IMR-90 (cell line): ENCODE measurements at regions not wholly inside any gene's neighbourhood (a gene's known extent, or its start where the extent isn't known, plus 50 kb on each side); places are given as distances from the start of the nearest gene placed in this dataset.

ENCODE experiments used
- ATAC-seq: fragments of 200-7000 bp; cut with Tn5 transposase; 2 replicates; pipeline ENCODE4 v1.9.1; 2020; ENCODE audit warnings: low read depth, mild to moderate bottlenecking, moderate library complexity
- BruUV-seq: library from RNA; stranded (reverse); fragments of 400-500 nt; replicated peaks from 2 replicates; lab custom pipeline; 2021; lab: Mats Ljungman, UMichigan
- CTCF ChIA-PET: fragments of 300-600 bp; formaldehyde crosslinking; extraction: SDS; loops from one replicate; lab custom pipeline; 2021; ENCODE audit warnings: antibody characterized with exemption; lab: Yijun Ruan, JAX
- POLR2A ChIA-PET: fragments of 300-600 bp; sonication (Branson Sonifier 250); formaldehyde crosslinking; loops from one replicate; lab custom pipeline; 2022; ENCODE audit warnings: antibody characterized with exemption; ENCODE audit not compliant: unreplicated experiment; lab: Charles Lee
- DNase-seq: peaks from one replicate; pipeline ENCODE4 v3.0.0; 2013
- H2AFZ ChIP-seq: replicated peaks from 2 replicates; pipeline ENCODE3; 2013; ENCODE audit warnings: low read length, mild to moderate bottlenecking; ENCODE audit not compliant: poor library complexity
- H2AK5ac ChIP-seq: 2 replicates; pipeline ENCODE4 v1.6.1; 2013; ENCODE audit warnings: low read depth, low read length, inconsistent platforms
- H2AK9ac ChIP-seq: replicated peaks from 2 replicates; pipeline ENCODE3; 2013; ENCODE audit warnings: mild to moderate bottlenecking, low read depth, low read length, moderate library complexity; ENCODE audit not compliant: poor library complexity
- H2BK120ac ChIP-seq: 2 replicates; pipeline ENCODE4 v1.6.1; 2013; ENCODE audit warnings: low read depth, low read length, inconsistent platforms
- H2BK15ac ChIP-seq: 3 replicates; pipeline ENCODE4 v1.6.1; 2013; ENCODE audit warnings: low read depth, low read length, inconsistent platforms
- H2BK20ac ChIP-seq: 2 replicates; pipeline ENCODE4 v1.6.1; 2013; ENCODE audit warnings: low read depth, mild to moderate bottlenecking, inconsistent platforms, low read length, moderate library complexity
- H2BK5ac ChIP-seq: 2 replicates; pipeline ENCODE4 v1.6.1; 2013; ENCODE audit warnings: mild to moderate bottlenecking, low read depth, low read length, inconsistent platforms; ENCODE audit not compliant: poor library complexity, severe bottlenecking
- H3K14ac ChIP-seq: replicated peaks from 2 replicates; pipeline ENCODE4 v1.6.1; 2013; ENCODE audit warnings: low read depth, low read length, inconsistent platforms
- H3K18ac ChIP-seq: 2 replicates; pipeline ENCODE4 v1.6.1; 2013; ENCODE audit warnings: low read depth, low read length, control low read depth
- H3K23ac ChIP-seq: 2 replicates; pipeline ENCODE4 v1.6.1; 2013; ENCODE audit warnings: low read depth, low read length, inconsistent platforms
- H3K27ac ChIP-seq: 2 replicates; pipeline ENCODE4 v1.5.1; 2013; ENCODE audit warnings: mild to moderate bottlenecking, control low read depth, low read length; ENCODE audit not compliant: insufficient read depth
- H3K27me3 ChIP-seq: 2 replicates; pipeline ENCODE4 v1.6.1; 2013; ENCODE audit warnings: low read length; ENCODE audit not compliant: control insufficient read depth, insufficient read depth
- H3K36me3 ChIP-seq: 2 replicates; pipeline ENCODE4 v1.6.1; 2013; ENCODE audit warnings: low read length, mixed read lengths; ENCODE audit not compliant: control insufficient read depth, insufficient read depth
- H3K4ac ChIP-seq: 2 replicates; pipeline ENCODE4 v1.6.1; 2013; ENCODE audit warnings: low read depth, low read length, inconsistent platforms
- H3K4me1 ChIP-seq: 2 replicates; pipeline ENCODE4 v1.6.1; 2013; ENCODE audit warnings: low read length, mixed read lengths; ENCODE audit not compliant: control insufficient read depth, insufficient read depth
- H3K4me2 ChIP-seq: 2 replicates; pipeline ENCODE4 v1.6.1; 2013; ENCODE audit warnings: low read depth, mild to moderate bottlenecking, control low read depth, low read length, moderate library complexity
- H3K4me3 ChIP-seq: 2 replicates; pipeline ENCODE4 v1.5.1; 2013; ENCODE audit warnings: low read depth, mild to moderate bottlenecking, control low read depth, low read length, moderate library complexity; ENCODE audit not compliant: insufficient read depth
- H3K56ac ChIP-seq: 2 replicates; pipeline ENCODE4 v1.6.1; 2013; ENCODE audit warnings: low read length, inconsistent platforms; ENCODE audit not compliant: insufficient read depth; ENCODE audit errors: extremely low read depth
- H3K79me1 ChIP-seq, 2 experiments: 2 replicates each; pipeline ENCODE4 v1.6.1; 2013; ENCODE audit warnings: low read length in 2 of 2, inconsistent platforms in 1 of 2, low read depth in 1 of 2
- H3K9ac ChIP-seq: 2 replicates; pipeline ENCODE4 v1.6.1; 2013; ENCODE audit warnings: low read depth, low read length, control low read depth
- H3K9me1 ChIP-seq: 2 replicates; pipeline ENCODE4 v1.6.1; 2013; ENCODE audit warnings: low read length, inconsistent platforms; ENCODE audit not compliant: insufficient read depth
- H3K9me3 ChIP-seq: 2 replicates; pipeline ENCODE4 v1.6.1; 2013; ENCODE audit warnings: low read length; ENCODE audit not compliant: control insufficient read depth, insufficient read depth
- H4K20me1 ChIP-seq: 2 replicates; pipeline ENCODE4 v1.6.1; 2013; ENCODE audit warnings: low read length, inconsistent platforms; ENCODE audit not compliant: insufficient read depth
- H4K5ac ChIP-seq: 2 replicates; pipeline ENCODE4 v1.6.1; 2013; ENCODE audit warnings: mild to moderate bottlenecking, low read depth, low read length, control low read depth
- H4K8ac ChIP-seq, 2 experiments: 2 replicates each; pipeline ENCODE4 v1.6.1; 2013; ENCODE audit warnings: low read depth in 2 of 2, low read length in 2 of 2, control low read depth in 1 of 2, inconsistent platforms in 1 of 2
- H4K91ac ChIP-seq: 2 replicates; pipeline ENCODE4 v1.6.1; 2013; ENCODE audit warnings: low read depth, low read length, inconsistent platforms; ENCODE audit not compliant: insufficient read depth
- BHLHE40 ChIP-seq: fragments of 150-350 bp; IDR thresholded peaks from 2 replicates; pipeline ENCODE4 v1.6.1; 2016; ENCODE audit warnings: mild to moderate bottlenecking, low read depth, low read length
- CEBPB ChIP-seq: IDR thresholded peaks from 2 replicates; pipeline ENCODE4 v1.6.1; 2012; ENCODE audit warnings: low read depth, low read length, improper control_type of control experiment
- CHD1 ChIP-seq: IDR thresholded peaks from 2 replicates; pipeline ENCODE4 v1.6.1; 2012; ENCODE audit warnings: low read depth, low read length, improper control_type of control experiment
- CTCF ChIP-seq: conservative IDR thresholded peaks from 2 replicates; pipeline ENCODE4 v1.5.1; 2012; ENCODE audit warnings: mild to moderate bottlenecking, low read depth, low read length, improper control_type of control experiment
- ELK1 ChIP-seq: fragments of 150-350 bp; IDR thresholded peaks from 2 replicates; pipeline ENCODE4 v1.6.1; 2016; ENCODE audit warnings: low read depth, mild to moderate bottlenecking, low read length, moderate library complexity, borderline replicate concordance
- FOS ChIP-seq: fragments of 150-350 bp; IDR thresholded peaks from 2 replicates; pipeline ENCODE4 v1.6.1; 2016; ENCODE audit warnings: low read depth, low read length
- MAFK ChIP-seq: IDR thresholded peaks from 2 replicates; pipeline ENCODE4 v1.6.1; 2012; ENCODE audit warnings: low read depth, low read length, improper control_type of control experiment
- MAZ ChIP-seq: IDR thresholded peaks from 2 replicates; pipeline ENCODE4 v1.6.1; 2012; ENCODE audit warnings: low read depth, mild to moderate bottlenecking, low read length, improper control_type of control experiment, moderate library complexity, borderline replicate concordance
- MXI1 ChIP-seq: IDR thresholded peaks from 2 replicates; pipeline ENCODE4 v1.6.1; 2012; ENCODE audit warnings: low read depth, mild to moderate bottlenecking, low read length, moderate library complexity, borderline replicate concordance
- NFE2L2 ChIP-seq: fragments of 150-350 bp; IDR thresholded peaks from 2 replicates; pipeline ENCODE4 v1.6.1; 2016; ENCODE audit warnings: low read depth, mild to moderate bottlenecking, low read length
- POLR2A ChIP-seq: IDR thresholded peaks from 2 replicates; pipeline ENCODE4 v1.6.1; 2012; ENCODE audit warnings: mild to moderate bottlenecking, low read depth, low read length
- RAD21 ChIP-seq: IDR thresholded peaks from 2 replicates; pipeline ENCODE4 v1.6.1; 2012; ENCODE audit warnings: low read length, improper control_type of control experiment
- RCOR1 ChIP-seq: IDR thresholded peaks from 2 replicates; pipeline ENCODE4 v1.6.1; 2012; ENCODE audit warnings: mild to moderate bottlenecking, low read length, improper control_type of control experiment; ENCODE audit not compliant: insufficient replicate concordance
- RFX5 ChIP-seq: IDR thresholded peaks from 2 replicates; pipeline ENCODE4 v1.8.0; 2012; ENCODE audit warnings: low read depth, mild to moderate bottlenecking, low read length, moderate library complexity
- SMC3 ChIP-seq: fragments of 150-350 bp; IDR thresholded peaks from 2 replicates; pipeline ENCODE4 v1.6.1; 2016; ENCODE audit warnings: low read depth, mild to moderate bottlenecking, antibody characterized with exemption, low read length, moderate library complexity
- USF2 ChIP-seq: fragments of 150-350 bp; IDR thresholded peaks from 2 replicates; pipeline ENCODE4 v1.6.1; 2017; ENCODE audit warnings: mild to moderate bottlenecking, antibody characterized with exemption, low read length, low read depth
- WGBS, 2 experiments: methylation state at CpG; one replicate each; pipeline versions ENCODE4 v1.1.5 to v1.1.7; 2013; ENCODE audit warnings: missing lambda C conversion rate in 2 of 2; ENCODE audit not compliant: insufficient read length in 1 of 2; ENCODE audit errors: extremely low coverage in 2 of 2; 5-methylcytosine and 5-hydroxymethylcytosine counted together
- dilution Hi-C: fragments of 300-500 bp; cut with HindIII; formaldehyde crosslinking; loops from one replicate; pipeline ENCODE4 v1.14.3; 2018; ENCODE audit warnings: low sequenced_read_pairs; ENCODE audit not compliant: unreplicated experiment
- in situ Hi-C: fragments of 300-500 bp; cut with MboI; formaldehyde crosslinking; loops from 3 replicates; pipeline ENCODE4 v1.14.3; 2019; ENCODE audit warnings: low sequenced_read_pairs, inconsistent platforms, mixed read lengths
- intact Hi-C: fragments of 100-400 bp; cut with micrococcal nuclease; formaldehyde crosslinking; loops from 2 replicates; pipeline ENCODE4 v1.10.0; 2022

GRCh38 chr2:58983111-58983510 lies 742.0 kb upstream of the FANCL start:
- DNase-seq (no peak), ATAC-seq (no peak)
- no TSS peak for BruUV-seq
- H2AFZ ChIP-seq, result no peak overlapping the region
- no peak overlapping the region for H4K8ac ChIP-seq
- no peaks in the 10 kb centered on the region for H3K4me1 ChIP-seq
- dilution Hi-C loops (no loop called here), intact Hi-C loops (no loop called here), in situ Hi-C loops (no loop called here)
- no peak overlapping the region for H3K4me2 ChIP-seq
- H3K79me1 ChIP-seq, result no peaks in the 10 kb centered on the region
- no peak overlapping the region for H2BK120ac ChIP-seq
- H3K9me1 ChIP-seq, result no peaks in the 10 kb centered on the region
- H4K20me1 ChIP-seq, result no peaks in the 10 kb centered on the region
- H3K14ac ChIP-seq, result no peak overlapping the region
- WGBS, 2 experiments, result no CpG with 5 or more reads among the region's 4 CpGs
- no peak overlapping the region for H2AK9ac ChIP-seq
- no peak overlapping the region for H2AK5ac ChIP-seq
- H3K36me3 ChIP-seq, result no peaks in the 10 kb centered on the region
- H3K23ac ChIP-seq, result no peak overlapping the region
- H3K18ac ChIP-seq, result no peak overlapping the region
- no peaks in the 10 kb centered on the region for H3K9me3 ChIP-seq
- no peak for TF ChIP-seq CTCF
- TF ChIP-seq FOS, result no peak
- no peak for TF ChIP-seq MAFK
- TF ChIP-seq USF2, result no peak
- no peak for TF ChIP-seq NFE2L2
- TF ChIP-seq POLR2A, result no peak
- TF ChIP-seq BHLHE40, result no peak
- TF ChIP-seq ELK1, result no peak
- TF ChIP-seq CEBPB, result no peak
- TF ChIP-seq MXI1, result no peak
- TF ChIP-seq RAD21, result no peak
- no peak for TF ChIP-seq RCOR1
- TF ChIP-seq MAZ, result no peak
- TF ChIP-seq RFX5, result no peak
- no peak for TF ChIP-seq SMC3
- TF ChIP-seq CHD1, result no peak
- CTCF ChIA-PET, result no interaction called here
- no peak overlapping the region for H2BK20ac ChIP-seq
- no peak overlapping the region for H2BK15ac ChIP-seq
- H4K91ac ChIP-seq, result no peak overlapping the region
- H3K27me3 ChIP-seq, result no peaks in the 10 kb centered on the region; the same call in 1 of the 2 replicates
- no peak overlapping the region for H3K9ac ChIP-seq
- H3K4ac ChIP-seq, result no peak overlapping the region
- no peak overlapping the region for H3K56ac ChIP-seq
- POLR2A ChIA-PET, result no interaction called here
- H4K5ac ChIP-seq, result no peak overlapping the region
- no peak overlapping the region for H3K4me3 ChIP-seq
- no peak overlapping the region for H2BK5ac ChIP-seq
- H3K27ac ChIP-seq, result no peak overlapping the region
